Psoas muscle (tissue), 7 donors: ENCODE measurements at regions not wholly inside any gene's neighbourhood (a gene's known extent, or its start where the extent isn't known, plus 50 kb on each side); places are given as distances from the start of the nearest gene placed in this dataset.
"Not testable (repeated sequence)": the region's sequence is repeated elsewhere in the genome, so short reads cannot be mapped to it uniquely, and the experiment has no call there.

Experiments
- ATAC-seq, 4 donors: fragments of 200-7000 bp; cut with Tn5 transposase; one replicate each; pipeline ENCODE4 v1.9.1; 2020; ENCODE audit warnings: moderate library complexity in 3 of 4, mild to moderate bottlenecking in 2 of 4
- DNase-seq, 2 donors: peaks; one replicate each; pipeline ENCODE4 v3.0.0-alpha.2; 2020
- H3K27ac ChIP-seq: fragments of 200-600 bp; one replicate; pipeline ENCODE4 v1.8.0; 2022
- H3K27me3 ChIP-seq, 3 donors: fragments of 200-600 bp in 1 of 3; one replicate each; pipeline versions ENCODE4 v1.6.1 to v1.8.0; 2013 to 2022; ENCODE audit warnings: low read length in 2 of 3, mild to moderate bottlenecking in 2 of 3, moderate library complexity in 1 of 3; ENCODE audit not compliant: insufficient read depth in 3 of 3
- H3K36me3 ChIP-seq, 2 donors: fragments of 200-600 bp in 1 of 2; one replicate each; pipeline versions ENCODE4 v1.6.1 to v1.8.0; 2013 to 2022; ENCODE audit warnings: low read depth in 1 of 2, mild to moderate bottlenecking in 1 of 2, moderate library complexity in 1 of 2; ENCODE audit not compliant: insufficient read depth in 1 of 2
- H3K4me1 ChIP-seq: fragments of 200-600 bp; one replicate; pipeline ENCODE4 v1.8.0; 2022
- H3K4me3 ChIP-seq: fragments of 200-600 bp; one replicate; pipeline ENCODE4 v1.8.0; 2022; ENCODE audit warnings: mild to moderate bottlenecking
- H3K9me3 ChIP-seq: fragments of 200-600 bp; one replicate; pipeline ENCODE4 v1.8.0; 2022
- WGBS, 3 donors: extraction: QIAGEN DNeasy Blood & Tissue Kit; methylation state at CpG; one replicate each; pipeline versions ENCODE4 v1.1.6 to v1.1.7; 2013; 5-methylcytosine and 5-hydroxymethylcytosine counted together
- intact Hi-C, 2 donors: fragments of 100-400 bp; cut with DNase I; formaldehyde crosslinking; loops; one replicate each; pipeline versions ENCODE4 v1.11.0 to v1.14.2; 2022
- TF ChIP-seq, protein P1 (sequence below): fragments of 200-600 bp; IDR thresholded peaks from one replicate; pipeline ENCODE4 v1.8.0; 2022; ENCODE audit warnings: antibody characterized with exemption
- donor health status: healthy with polysubstance abuse.
- donor health status: DM: no; HTN: no; CAD: no; lungs with moderate emphysema.
- donor health status: Bipolar disorder and iron deficiency.
- donor health status: healthy.
- donor health status: DM: yes; HTN: yes; CAD: no.
- donor health status: DM: no; HTN: no; CAD: no.
- donor health status: DM: yes; HTN: yes; CAD: no.

GRCh38 chr2:116809109-116809508 is 1005.4 kb upstream of the DDX18 start:
- ATAC-seq (no peak), DNase-seq (no peak)
- H3K36me3 ChIP-seq, result no peaks in the 10 kb centered on the region
- H3K27ac ChIP-seq, result no peak overlapping the region
- no peaks in the 10 kb centered on the region for H3K27me3 ChIP-seq
- no peaks in the 10 kb centered on the region for H3K9me3 ChIP-seq
- TF ChIP-seq, protein P1, sequence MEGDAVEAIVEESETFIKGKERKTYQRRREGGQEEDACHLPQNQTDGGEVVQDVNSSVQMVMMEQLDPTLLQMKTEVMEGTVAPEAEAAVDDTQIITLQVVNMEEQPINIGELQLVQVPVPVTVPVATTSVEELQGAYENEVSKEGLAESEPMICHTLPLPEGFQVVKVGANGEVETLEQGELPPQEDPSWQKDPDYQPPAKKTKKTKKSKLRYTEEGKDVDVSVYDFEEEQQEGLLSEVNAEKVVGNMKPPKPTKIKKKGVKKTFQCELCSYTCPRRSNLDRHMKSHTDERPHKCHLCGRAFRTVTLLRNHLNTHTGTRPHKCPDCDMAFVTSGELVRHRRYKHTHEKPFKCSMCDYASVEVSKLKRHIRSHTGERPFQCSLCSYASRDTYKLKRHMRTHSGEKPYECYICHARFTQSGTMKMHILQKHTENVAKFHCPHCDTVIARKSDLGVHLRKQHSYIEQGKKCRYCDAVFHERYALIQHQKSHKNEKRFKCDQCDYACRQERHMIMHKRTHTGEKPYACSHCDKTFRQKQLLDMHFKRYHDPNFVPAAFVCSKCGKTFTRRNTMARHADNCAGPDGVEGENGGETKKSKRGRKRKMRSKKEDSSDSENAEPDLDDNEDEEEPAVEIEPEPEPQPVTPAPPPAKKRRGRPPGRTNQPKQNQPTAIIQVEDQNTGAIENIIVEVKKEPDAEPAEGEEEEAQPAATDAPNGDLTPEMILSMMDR, result no peak
- no peak overlapping the region for H3K4me3 ChIP-seq
- intact Hi-C loops, result no loop called here
- H3K4me1 ChIP-seq, result no peaks in the 10 kb centered on the region

DNA sequence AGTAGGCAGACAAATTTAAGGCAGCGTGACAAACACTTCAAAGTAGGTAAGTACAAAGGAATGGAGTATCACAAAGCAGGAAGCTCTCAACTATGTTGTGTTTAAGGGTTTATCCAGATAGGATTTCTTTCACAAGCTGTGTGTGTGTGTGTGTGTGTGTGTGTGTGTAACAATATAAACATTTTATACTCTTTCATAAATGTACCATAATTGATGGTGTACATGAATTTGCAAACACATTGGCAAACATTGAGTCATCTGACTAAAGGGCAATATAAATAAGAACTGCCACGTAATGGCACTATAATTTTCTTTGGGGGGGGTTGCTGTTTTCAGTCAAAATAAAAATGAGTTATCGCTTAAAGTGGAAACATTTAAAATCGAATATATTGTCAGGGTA is 1004.4 kb upstream of the DDX18 start:
- Histone ChIP-seq H3K27me3 (no peaks in the 10 kb centered on the region), H3K9me3 (no peaks in the 10 kb centered on the region), H3K4me1 (no peaks in the 10 kb centered on the region), H3K4me3 (no peak overlapping the region), H3K36me3 (no peaks in the 10 kb centered on the region), H3K27ac (no peak overlapping the region)
- 71 to 74% (median 73%) methylated on average over 4 of the region's 4 CpGs for WGBS, 3 donors
- TF ChIP-seq, protein P1, result no peak
- DNase-seq, result no peak
- intact Hi-C loops, result no loop called here
- ATAC-seq, result no peak

GRCh38 chr2:116810645-116811044 is 1003.8 kb upstream of the DDX18 start:
- ATAC-seq, result no peak
- WGBS, 3 donors, result 33 to 63% (median 62%) methylated on average over 1 of the region's 1 CpG
- TF ChIP-seq, protein P1, result no peak
- Histone ChIP-seq H3K9me3 (no peaks in the 10 kb centered on the region), H3K4me3 (no peak overlapping the region), H3K27ac (no peak overlapping the region), H3K36me3 (no peaks in the 10 kb centered on the region), H3K4me1 (no peaks in the 10 kb centered on the region), H3K27me3 (no peaks in the 10 kb centered on the region)
- no peak for DNase-seq
- intact Hi-C loops, result no loop called here

- no peaks in the 10 kb centered on the region for H3K9me3 ChIP-seq
- no peak overlapping the region for H3K27ac ChIP-seq
- ATAC-seq, result no peak
- no peaks in the 10 kb centered on the region for H3K27me3 ChIP-seq
- H3K4me3 ChIP-seq, result no peak overlapping the region
- intact Hi-C loops, result no loop called here
- no peaks in the 10 kb centered on the region for H3K36me3 ChIP-seq
- no peak for DNase-seq
- TF ChIP-seq, protein P1, result no peak
- H3K4me1 ChIP-seq, result no peaks in the 10 kb centered on the region
Observed at GRCh38 chr2:116819355-116819754, 995.1 kb upstream of the DDX18 start.

- Histone ChIP-seq H3K27me3 (no peaks in the 10 kb centered on the region), H3K9me3 (no peaks in the 10 kb centered on the region), H3K27ac (no peak overlapping the region), H3K4me1 (no peaks in the 10 kb centered on the region), H3K4me3 (no peak overlapping the region), H3K36me3 (no peaks in the 10 kb centered on the region)
- DNase-seq, result no peak
- WGBS, 3 donors, result 83 to 91% (median 91%) methylated on average over 1 of the region's 1 CpG
- intact Hi-C loops, result no loop called here
- TF ChIP-seq, protein P1, result no peak
- ATAC-seq, result no peak
Observed at GRCh38 chr2:116820986-116821385, 993.5 kb upstream of the DDX18 start.

DNA sequence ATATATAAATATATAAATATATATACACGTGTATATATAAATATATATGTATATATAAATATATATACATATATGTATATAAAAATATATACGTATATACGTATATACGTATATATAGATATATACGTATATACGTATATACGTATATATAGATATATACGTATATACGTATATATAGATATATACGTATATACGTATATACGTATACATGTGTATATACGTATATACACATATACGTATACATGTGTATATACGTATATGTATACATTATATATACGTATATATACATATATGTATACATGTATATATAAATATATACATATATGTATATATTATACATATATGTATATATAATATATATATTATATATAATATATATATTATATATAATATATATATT is 984.9 kb upstream of the DDX18 start:
- 79 to 95% (median 91%) methylated on average over 16 of the region's 16 CpGs for WGBS, 3 donors
- H3K4me1 ChIP-seq, DNase-seq, H3K27me3 ChIP-seq, H3K36me3 ChIP-seq, intact Hi-C loops, H3K9me3 ChIP-seq, H3K4me3 ChIP-seq, H3K27ac ChIP-seq, ATAC-seq: not testable (repeated sequence)
